COR-L47 (cell line): ENCODE measurements at regions not wholly inside any gene's neighbourhood (a gene's known extent, or its start where the extent isn't known, plus 50 kb on each side); places are given as distances from the start of the nearest gene placed in this dataset.
"Not testable (repeated sequence)": the region's sequence is repeated elsewhere in the genome, so short reads cannot be mapped to it uniquely, and the experiment has no call there.

Experiments used
- DNase-seq: peaks from one replicate; lab custom pipeline; 2025; lab: John Stamatoyannopoulos, UW

- no peak for DNase-seq
Measured at GRCh38 chr7:155229548-155230168, 68.0 kb upstream of the INSIG1 start.

- DNase-seq = no peak
Measured at GRCh38 chr7:155230169-155230593, 67.5 kb upstream of the INSIG1 start.

- no peak for DNase-seq
Measured at GRCh38 chr7:155231241-155231800, 66.4 kb upstream of the INSIG1 start.

- DNase-seq = no peak
Measured at GRCh38 chr7:155231941-155232340, 65.7 kb upstream of the INSIG1 start.

- no peak for DNase-seq
Measured at GRCh38 chr7:155232911-155233310, 64.8 kb upstream of the INSIG1 start.

GRCh38 chr7:155233311-155234157 lies 64.1 kb upstream of the INSIG1 start:
- DNase-seq = no peak

- DNase-seq = no peak
Measured at GRCh38 chr7:155234158-155234492, 63.6 kb upstream of the INSIG1 start.

GRCh38 chr7:155234950-155235789 lies 62.5 kb upstream of the INSIG1 start:
- no peak for DNase-seq

- DNase-seq = no peak
Measured at GRCh38 chr7:155236386-155236785, 61.3 kb upstream of the INSIG1 start.

- no peak for DNase-seq
Measured at GRCh38 chr7:155237297-155237696, 60.4 kb upstream of the INSIG1 start.

GRCh38 chr7:155237730-155238129 lies 59.9 kb upstream of the INSIG1 start:
- no peak for DNase-seq

GRCh38 chr7:155239431-155240087 lies 58.1 kb upstream of the INSIG1 start:
- not testable (repeated sequence) for DNase-seq

- DNase-seq = no peak
Measured at GRCh38 chr7:155244675-155245074, 53.0 kb upstream of the INSIG1 start.

- no peak for DNase-seq
Measured at GRCh38 chr7:155247479-155248365, 50.0 kb upstream of the INSIG1 start.
